ENCODE measurements at regions not wholly inside any gene's neighbourhood (a gene's known extent, or its start where the extent isn't known, plus 50 kb on each side); places are given as distances from the start of the nearest gene placed in this dataset.

- no peaks in the 10 kb centered on the region for H3K36me3 Mint-ChIP-seq
- Histone ChIP-seq H3K4me2 (no peak overlapping the region), H3K79me2 (ENCODE audit: low read depth) (no peaks in the 10 kb centered on the region), H3K4me3 (no peak overlapping the region), H3K4me1 (no peaks in the 10 kb centered on the region), H4K20me1 (ENCODE audit: low read depth) (no peaks in the 10 kb centered on the region), H3K27ac (no peak overlapping the region), H3K27me3 (no peaks in the 10 kb centered on the region), H3F3A (ENCODE audit: low read depth) (no peaks in the 10 kb centered on the region), H2AFZ (replicated peaks) (no peak overlapping the region), H3K36me3 (no peaks in the 10 kb centered on the region), H3K9ac (no peak overlapping the region), H3K9me3 (ENCODE audit: low read depth) (no peaks in the 10 kb centered on the region)
- no peaks in the 10 kb centered on the region for H3K27me3 Mint-ChIP-seq (ENCODE audit: insufficient read depth, low read depth)
- no peak for DNase-seq (ENCODE audit: low spot score)
- TF ChIP-seq CTCF (IDR thresholded peaks at IDR 0.05), result no peak
- TF ChIP-seq EZH2phosphoT487 (IDR thresholded peaks at IDR 0.05), result no peak
- TF ChIP-seq EZH2 (IDR thresholded peaks at IDR 0.05), result no peak
- no peaks in the 10 kb centered on the region for H3K4me1 Mint-ChIP-seq
- H3K4me3 Mint-ChIP-seq, result no peak overlapping the region
- H3K9me3 Mint-ChIP-seq, result no peaks in the 10 kb centered on the region
- no peak overlapping the region for H3K27ac Mint-ChIP-seq
Measured at GRCh38 chr4:103887191-103887590, 167.4 kb upstream of the TACR3 start.

DNA sequence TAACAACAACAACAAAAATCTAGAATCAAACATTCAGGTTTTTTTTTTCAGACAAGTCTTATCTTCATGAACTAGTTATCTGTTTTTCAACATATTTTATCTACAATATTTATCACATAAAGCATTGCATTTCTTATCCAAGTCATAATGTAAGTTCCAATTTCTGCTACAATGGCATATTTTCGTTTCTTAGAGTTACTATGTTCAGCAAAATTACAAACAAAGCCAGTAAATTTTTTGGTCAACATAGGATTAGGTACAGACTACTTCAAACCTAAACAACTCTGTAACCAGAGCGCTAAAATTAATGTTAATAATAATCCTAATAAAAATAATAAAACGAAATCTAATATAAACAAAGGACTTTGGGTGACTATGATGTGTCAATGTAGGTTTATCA is 165.4 kb upstream of the TACR3 start:
- Mint-ChIP-seq H3K27ac (no peak overlapping the region), H3K4me3 (no peak overlapping the region), H3K9me3 (no peaks in the 10 kb centered on the region), H3K4me1 (no peaks in the 10 kb centered on the region), H3K27me3 (ENCODE audit: insufficient read depth, low read depth) (no peaks in the 10 kb centered on the region), H3K36me3 (no peaks in the 10 kb centered on the region)
- H4K20me1 ChIP-seq (ENCODE audit: low read depth), result no peaks in the 10 kb centered on the region
- H3K4me1 ChIP-seq, result no peaks in the 10 kb centered on the region
- no peaks in the 10 kb centered on the region for H3K9me3 ChIP-seq (ENCODE audit: low read depth)
- H3K27me3 ChIP-seq, result no peaks in the 10 kb centered on the region
- H3K36me3 ChIP-seq, result no peaks in the 10 kb centered on the region
- H3K79me2 ChIP-seq (ENCODE audit: low read depth), result no peaks in the 10 kb centered on the region
- no peak overlapping the region for H3K4me2 ChIP-seq
- H3F3A ChIP-seq (ENCODE audit: low read depth), result no peaks in the 10 kb centered on the region
- no peak overlapping the region for H3K27ac ChIP-seq
- H3K4me3 ChIP-seq, result no peak overlapping the region
- no peak for DNase-seq (ENCODE audit: low spot score)
- TF ChIP-seq EZH2phosphoT487 (IDR thresholded peaks at IDR 0.05), result no peak
- TF ChIP-seq CTCF (IDR thresholded peaks at IDR 0.05), result no peak
- TF ChIP-seq EZH2 (IDR thresholded peaks at IDR 0.05), result no peak
- no peak overlapping the region for H2AFZ ChIP-seq (replicated peaks)
- no peak overlapping the region for H3K9ac ChIP-seq

DNA sequence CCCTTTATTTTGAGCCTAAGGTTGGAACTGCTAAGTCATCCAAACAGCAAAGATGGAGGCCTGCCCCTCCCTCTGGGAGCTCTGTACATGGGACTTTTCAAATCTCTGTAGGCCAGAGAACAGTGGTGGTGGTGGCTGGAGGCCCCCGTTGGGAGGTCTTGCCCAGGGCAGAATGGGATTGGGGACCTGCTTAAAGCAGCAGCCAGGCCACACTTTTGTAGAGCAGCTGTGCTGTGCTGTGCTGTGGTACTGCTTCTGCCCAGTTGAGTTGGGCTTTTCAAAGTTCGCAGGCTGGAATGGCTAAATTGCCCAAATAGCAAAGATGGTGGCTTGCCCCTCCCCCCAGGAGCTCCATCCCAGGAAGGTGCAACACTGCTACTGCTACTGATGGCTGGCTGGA is 147.5 kb upstream of the TACR3 start:
- Mint-ChIP-seq H3K4me3 (no peak overlapping the region), H3K36me3 (no peaks in the 10 kb centered on the region), H3K4me1 (no peaks in the 10 kb centered on the region), H3K9me3 (no peaks in the 10 kb centered on the region), H3K27me3 (ENCODE audit: insufficient read depth, low read depth) (no peaks in the 10 kb centered on the region), H3K27ac (no peak overlapping the region)
- Histone ChIP-seq H3K9ac (no peak overlapping the region), H3K27me3 (no peaks in the 10 kb centered on the region), H4K20me1 (ENCODE audit: low read depth) (no peaks in the 10 kb centered on the region), H3K9me3 (ENCODE audit: low read depth) (no peaks in the 10 kb centered on the region), H3K4me3 (no peak overlapping the region), H3K36me3 (no peaks in the 10 kb centered on the region), H3F3A (ENCODE audit: low read depth) (no peaks in the 10 kb centered on the region), H3K27ac (no peak overlapping the region), H2AFZ (replicated peaks) (no peak overlapping the region), H3K79me2 (ENCODE audit: low read depth) (no peaks in the 10 kb centered on the region), H3K4me2 (no peak overlapping the region), H3K4me1 (no peaks in the 10 kb centered on the region)
- no peak for DNase-seq (ENCODE audit: low spot score)
- TF ChIP-seq EZH2 (IDR thresholded peaks at IDR 0.05) (no peak), CTCF (IDR thresholded peaks at IDR 0.05) (no peak), EZH2phosphoT487 (IDR thresholded peaks at IDR 0.05) (no peak)

DNA sequence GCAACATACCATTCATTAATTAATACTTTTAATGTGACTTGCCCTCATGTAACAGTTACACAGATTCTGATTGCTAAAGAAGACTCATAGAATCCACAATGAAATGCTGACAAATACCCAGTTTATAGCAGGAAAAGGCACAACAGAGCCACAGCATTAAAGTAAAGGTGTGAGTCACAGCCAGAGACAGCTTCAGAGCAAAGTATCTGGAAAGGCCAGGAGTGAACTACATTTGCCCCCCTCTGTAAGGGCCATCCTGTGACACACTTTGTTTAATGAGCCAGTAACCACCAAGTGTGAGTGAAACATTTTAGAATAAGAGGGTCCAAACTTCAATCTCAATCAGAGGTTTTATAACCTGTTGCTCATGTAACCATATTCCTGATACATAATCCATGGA is 133.8 kb upstream of the TACR3 start:
- DNase-seq (ENCODE audit: low spot score), result no peak
- Histone ChIP-seq H3K27ac (no peak overlapping the region), H3K4me2 (no peak overlapping the region), H3K79me2 (ENCODE audit: low read depth) (no peaks in the 10 kb centered on the region), H4K20me1 (ENCODE audit: low read depth) (no peaks in the 10 kb centered on the region), H3F3A (ENCODE audit: low read depth) (no peaks in the 10 kb centered on the region), H3K4me3 (no peak overlapping the region), H3K27me3 (no peaks in the 10 kb centered on the region), H3K4me1 (peaks cover 3% of the 10 kb centered on the region), H3K9me3 (ENCODE audit: low read depth) (no peaks in the 10 kb centered on the region), H3K36me3 (no peaks in the 10 kb centered on the region), H3K9ac (no peak overlapping the region), H2AFZ (replicated peaks) (peak overlapping the region; percentile 26)
- no peak for TF ChIP-seq EZH2 (IDR thresholded peaks at IDR 0.05)
- TF ChIP-seq EZH2phosphoT487 (IDR thresholded peaks at IDR 0.05), result no peak
- no peak overlapping the region for H3K27ac Mint-ChIP-seq
- no peaks in the 10 kb centered on the region for H3K36me3 Mint-ChIP-seq
- H3K4me3 Mint-ChIP-seq, result no peak overlapping the region
- peaks cover 4% of the 10 kb centered on the region for H3K27me3 Mint-ChIP-seq (ENCODE audit: insufficient read depth, low read depth)
- H3K9me3 Mint-ChIP-seq, result peaks cover 13% of the 10 kb centered on the region
- no peaks in the 10 kb centered on the region for H3K4me1 Mint-ChIP-seq

Data from neural progenitor cell (in vitro differentiated cells).